ENCODE measurements at regions not wholly inside any gene's neighbourhood (a gene's known extent, or its start where the extent isn't known, plus 50 kb on each side); places are given as distances from the start of the nearest gene placed in this dataset.
"Not testable (repeated sequence)": the region's sequence is repeated elsewhere in the genome, so short reads cannot be mapped to it uniquely, and the experiment has no call there.

GRCh38 chr1:203990118-203990517 is 82.8 kb upstream of the SOX13 start:
- ATAC-seq: no peak
- DNase-seq: no peak
- no peaks in the 10 kb centered on the region for H3K27me3 ChIP-seq
- H3K9me3 ChIP-seq: no peaks in the 10 kb centered on the region
- H3K27ac ChIP-seq: no peak overlapping the region
- no peak overlapping the region for H3K4me3 ChIP-seq
- WGBS (ENCODE audit: insufficient coverage, low coverage, low lambda C conversion rate, missing lambda C conversion rate): 67% methylated on average over 8 of the region's 8 CpGs
- intact Hi-C loops (cut with DNase I): no loop called here
- H3K4me1 ChIP-seq: no peaks in the 10 kb centered on the region
- no peaks in the 10 kb centered on the region for H3K36me3 ChIP-seq
- no peak for TF ChIP-seq POLR2A (IDR thresholded peaks at IDR 0.05)
- no peak for TF ChIP-seq CTCF (IDR thresholded peaks at IDR 0.05)

GRCh38 chr1:203992440-203992839 is 80.5 kb upstream of the SOX13 start:
- H3K4me1 ChIP-seq: no peaks in the 10 kb centered on the region
- H3K36me3 ChIP-seq: no peaks in the 10 kb centered on the region
- H3K9me3 ChIP-seq: no peaks in the 10 kb centered on the region
- no peaks in the 10 kb centered on the region for H3K27me3 ChIP-seq
- no peak for ATAC-seq
- TF ChIP-seq POLR2A (IDR thresholded peaks at IDR 0.05): no peak
- TF ChIP-seq CTCF (IDR thresholded peaks at IDR 0.05): no peak
- no peak overlapping the region for H3K4me3 ChIP-seq
- DNase-seq: no peak
- WGBS (ENCODE audit: insufficient coverage, low coverage, low lambda C conversion rate, missing lambda C conversion rate): 94% methylated on average over 2 of the region's 2 CpGs
- H3K27ac ChIP-seq: no peak overlapping the region
- intact Hi-C loops (cut with DNase I): no loop called here

- no peak for ATAC-seq
- no peak for TF ChIP-seq CTCF (IDR thresholded peaks at IDR 0.05)
- TF ChIP-seq POLR2A (IDR thresholded peaks at IDR 0.05): no peak
- no peak for DNase-seq
- H3K36me3 ChIP-seq: no peaks in the 10 kb centered on the region
- intact Hi-C loops (cut with DNase I): no loop called here
- H3K27ac ChIP-seq: no peak overlapping the region
- 92% methylated on average over 4 of the region's 5 CpGs for WGBS (ENCODE audit: insufficient coverage, low coverage, low lambda C conversion rate, missing lambda C conversion rate)
- no peak overlapping the region for H3K4me3 ChIP-seq
- H3K27me3 ChIP-seq: no peaks in the 10 kb centered on the region
- no peaks in the 10 kb centered on the region for H3K9me3 ChIP-seq
- no peaks in the 10 kb centered on the region for H3K4me1 ChIP-seq
These were observed 79.7 kb upstream of the SOX13 start for GRCh38 chr1:203993256-203993655.

GRCh38 chr1:203995228-203995627 is 77.7 kb upstream of the SOX13 start:
- Histone ChIP-seq H3K27me3 (no peaks in the 10 kb centered on the region), H3K9me3 (no peaks in the 10 kb centered on the region), H3K4me3 (no peak overlapping the region), H3K27ac (no peak overlapping the region), H3K4me1 (no peaks in the 10 kb centered on the region), H3K36me3 (no peaks in the 10 kb centered on the region)
- intact Hi-C loops (cut with DNase I): no loop called here
- no peak for TF ChIP-seq POLR2A (IDR thresholded peaks at IDR 0.05)
- TF ChIP-seq CTCF (IDR thresholded peaks at IDR 0.05): no peak
- WGBS (ENCODE audit: insufficient coverage, low coverage, low lambda C conversion rate, missing lambda C conversion rate): 41% methylated on average over 4 of the region's 4 CpGs
- ATAC-seq: peak in 1 of 4 donors; percentile 45
- no peak for DNase-seq

- WGBS (ENCODE audit: insufficient coverage, low coverage, low lambda C conversion rate, missing lambda C conversion rate): 22% methylated on average over 3 of the region's 4 CpGs
- intact Hi-C loops (cut with DNase I): no loop called here
- no peak overlapping the region for H3K4me3 ChIP-seq
- H3K4me1 ChIP-seq: no peaks in the 10 kb centered on the region
- DNase-seq: no peak
- H3K36me3 ChIP-seq: no peaks in the 10 kb centered on the region
- H3K9me3 ChIP-seq: no peaks in the 10 kb centered on the region
- no peak for ATAC-seq
- H3K27me3 ChIP-seq: no peaks in the 10 kb centered on the region
- TF ChIP-seq POLR2A (IDR thresholded peaks at IDR 0.05): no peak
- no peak for TF ChIP-seq CTCF (IDR thresholded peaks at IDR 0.05)
- H3K27ac ChIP-seq: no peak overlapping the region
These were observed 76.8 kb upstream of the SOX13 start for GRCh38 chr1:203996126-203996525.

- WGBS (ENCODE audit: insufficient coverage, low coverage, low lambda C conversion rate, missing lambda C conversion rate): 83% methylated on average over 3 of the region's 5 CpGs
- H3K27me3 ChIP-seq; H3K27ac ChIP-seq; H3K9me3 ChIP-seq; ATAC-seq; DNase-seq; H3K4me1 ChIP-seq; intact Hi-C loops (cut with DNase I); H3K4me3 ChIP-seq; H3K36me3 ChIP-seq: not testable (repeated sequence)
These were observed 74.3 kb upstream of the SOX13 start for GRCh38 chr1:203998571-203998970.
